ENCODE measurements at regions not wholly inside any gene's neighbourhood (a gene's known extent, or its start where the extent isn't known, plus 50 kb on each side); places are given as distances from the start of the nearest gene placed in this dataset.

GRCh38 chrX:23548164-23548563 lies 119.1 kb upstream of the PRDX4 start:
- TF ChIP-seq CTCF (conservative IDR thresholded peaks at IDR 0.05; ENCODE audit: low read depth, low read length) = no peak
- no peak for TF ChIP-seq POLR2A (IDR thresholded peaks at IDR 0.05; ENCODE audit: low read depth, low read length)
- no peak for TF ChIP-seq RAD21 (IDR thresholded peaks at IDR 0.05; ENCODE audit: low read length)
- TF ChIP-seq RFX5 (IDR thresholded peaks at IDR 0.05; ENCODE audit: low read depth, low read length) = no peak
- no peak for TF ChIP-seq ELK1 (IDR thresholded peaks at IDR 0.05; ENCODE audit: borderline replicate concordance, low read depth, low read length)
- TF ChIP-seq RCOR1 (IDR thresholded peaks at IDR 0.05; ENCODE audit: insufficient replicate concordance, low read length) = no peak
- no peak for TF ChIP-seq USF2 (IDR thresholded peaks at IDR 0.05; ENCODE audit: low read depth, low read length)
- no peak for TF ChIP-seq CEBPB (IDR thresholded peaks at IDR 0.05; ENCODE audit: low read depth, low read length)
- TF ChIP-seq MAFK (IDR thresholded peaks at IDR 0.05; ENCODE audit: low read depth, low read length) = no peak
